ENCODE measurements at regions not wholly inside any gene's neighbourhood (a gene's known extent, or its start where the extent isn't known, plus 50 kb on each side); places are given as distances from the start of the nearest gene placed in this dataset.

GRCh38 chr3:76054404-76054803 lies 269.1 kb upstream of the ZNF717 start:
- H3K27me3 ChIP-seq (replicated peaks in 1 of 4; ENCODE audit: control insufficient read depth in 3 of 4, extremely low read depth in 1 of 4, insufficient read depth in 3 of 4, low read length in 3 of 4), result no peaks in the 10 kb centered on the region
- no peak overlapping the region for H3K9ac ChIP-seq (replicated peaks in 1 of 4; ENCODE audit: extremely low read depth in 1 of 4, low read depth in 3 of 4, low read length in 3 of 4)
- DNase-seq (ENCODE audit: low read depth in 1 of 2, low spot score in 2 of 2) (no peak), FAIRE-seq (no peak)
- POLR2A ChIA-PET (ENCODE audit: partially characterized antibody), result no interaction called here
- H3K27ac ChIP-seq (ENCODE audit: low read depth, low read length), result no peak overlapping the region
- H2BK5ac ChIP-seq (ENCODE audit: low read depth, low read length), result no peak overlapping the region
- no peak overlapping the region for H3K23ac ChIP-seq (ENCODE audit: insufficient read length)
- H4K91ac ChIP-seq (replicated peaks; ENCODE audit: insufficient read length, low read length), result no peak overlapping the region
- no peak overlapping the region for H3K56ac ChIP-seq (replicated peaks; ENCODE audit: insufficient read length, low read depth, low read length)
- no peaks in the 10 kb centered on the region for H3K79me2 ChIP-seq (ENCODE audit: control insufficient read depth in 1 of 2, insufficient read depth in 2 of 2, low read length in 2 of 2)
- no peak overlapping the region for H2BK15ac ChIP-seq (ENCODE audit: low read length)
- no peak overlapping the region for H2BK12ac ChIP-seq (ENCODE audit: low read depth, low read length)
- H4K5ac ChIP-seq (ENCODE audit: insufficient read length, low read depth, low read length), result no peak overlapping the region
- H4K8ac ChIP-seq (ENCODE audit: extremely low read depth, insufficient read depth, low read length), result no peak overlapping the region
- H2AK5ac ChIP-seq (ENCODE audit: low read depth, low read length), result no peak overlapping the region
- WGBS, 2 experiments (ENCODE audit: extremely low coverage in 1 of 2, insufficient coverage in 1 of 2, insufficient read length in 1 of 2, insufficient replicate concordance in 2 of 2, low coverage in 1 of 2, low lambda C conversion rate in 2 of 2, missing lambda C conversion rate in 1 of 2), result 92% methylated on average over 1 of the region's 1 CpG; no CpG with 5 or more reads in 1 of the 2 experiments
- no peak overlapping the region for H3K14ac ChIP-seq (ENCODE audit: insufficient read length)
- no peaks in the 10 kb centered on the region for H4K20me1 ChIP-seq (replicated peaks in 1 of 2; ENCODE audit: control insufficient read depth in 1 of 2, insufficient read depth in 2 of 2, low read length in 2 of 2)
- no peaks in the 10 kb centered on the region for H3K79me1 ChIP-seq (ENCODE audit: low read depth, low read length)
- CTCF ChIA-PET (ENCODE audit: partially characterized antibody), result interaction anchor here (1.0 to 3.6 kb wide), 2 partner anchors 9 to 11 kb away, joined by 3 to 19 read pairs; no protein-coding TSS in a partner anchor
- H2BK120ac ChIP-seq (replicated peaks; ENCODE audit: low read depth, low read length), result no peak overlapping the region
- no peak overlapping the region for H3K4ac ChIP-seq (replicated peaks; ENCODE audit: insufficient read length, low read depth, low read length)
- peaks cover 0 to 8% (median 0%) of the 10 kb centered on the region in 4 experiments; a peak in 1 of 7 replicates for H3K4me1 ChIP-seq (replicated peaks in 1 of 4; ENCODE audit: control insufficient read depth in 3 of 4, insufficient read depth in 4 of 4, low read length in 3 of 4)
- no peak overlapping the region for H3K4me3 ChIP-seq (ENCODE audit: extremely low read depth in 1 of 4, insufficient read depth in 2 of 4, low read depth in 3 of 4, low read length in 4 of 4)
- no peaks in the 10 kb centered on the region for H3K23me2 ChIP-seq (ENCODE audit: low read depth, low read length)
- H2AFZ ChIP-seq (ENCODE audit: low read length), result no peak overlapping the region
- no peak overlapping the region for H3K4me2 ChIP-seq (ENCODE audit: insufficient read depth in 1 of 2, low read depth in 2 of 2, low read length in 2 of 2)
- H3K36me3 ChIP-seq (ENCODE audit: control insufficient read depth in 2 of 4, insufficient read depth in 4 of 4, low read length in 3 of 4), result no peaks in the 10 kb centered on the region
- 0 out of 4 replicates have a peak, but pooled peaks cover 3 to 5% of the 10 kb centered on the region in 2 experiments for H3K9me3 ChIP-seq (ENCODE audit: insufficient read depth in 2 of 2, low read depth in 1 of 2, low read length in 1 of 2)
- no peak overlapping the region for H2BK20ac ChIP-seq (ENCODE audit: low read length)
- no peak overlapping the region for H3K18ac ChIP-seq (ENCODE audit: extremely low read depth, low read length)
- TF ChIP-seq MAFK (IDR thresholded peaks at IDR 0.05; ENCODE audit: low read depth, low read length), result no peak
- no peak for TF ChIP-seq USF2 (IDR thresholded peaks at IDR 0.05; ENCODE audit: low read length)
- no peak for TF ChIP-seq BACH1 (IDR thresholded peaks at IDR 0.05; ENCODE audit: low read length)
- no peak for TF ChIP-seq SIRT6 (IDR thresholded peaks at IDR 0.05; ENCODE audit: low read length)
- no peak for TF ChIP-seq ATF2 (IDR thresholded peaks at IDR 0.05; ENCODE audit: low read length)
- TF ChIP-seq KDM1A (IDR thresholded peaks at IDR 0.05; ENCODE audit: borderline replicate concordance, low read length), result no peak
- TF ChIP-seq SUZ12 (IDR thresholded peaks at IDR 0.05; ENCODE audit: low read length), result no peak
- TF ChIP-seq KDM4A (IDR thresholded peaks at IDR 0.05; ENCODE audit: low read depth, low read length, severe bottlenecking), result no peak
- TF ChIP-seq ASH2L (IDR thresholded peaks at IDR 0.05; ENCODE audit: low read length), result no peak
- TF ChIP-seq RXRA (IDR thresholded peaks at IDR 0.05; ENCODE audit: insufficient read depth, low read depth, low read length), result no peak
- TF ChIP-seq CBX8 (IDR thresholded peaks at IDR 0.05; ENCODE audit: borderline replicate concordance, low read depth, low read length), result no peak
- TF ChIP-seq HDAC6 (IDR thresholded peaks at IDR 0.05; ENCODE audit: low read depth, low read length), result no peak

Measured in H1 (cell line).